Suprapubic skin (tissue), 4 donors: ENCODE measurements at regions not wholly inside any gene's neighbourhood (a gene's known extent, or its start where the extent isn't known, plus 50 kb on each side); places are given as distances from the start of the nearest gene placed in this dataset.

Experiments
- CTCF ChIP-seq, 2 donors: fragments of 200-600 bp in 1 of 2; fragments of 450-650 bp in 1 of 2; sonication (generic) in 1 of 2; IDR thresholded peaks; one replicate each; pipeline ENCODE4 v1.5.1; 2016 to 2019; ENCODE audit warnings: antibody characterized with exemption in 2 of 2, mild to moderate bottlenecking in 1 of 2, moderate library complexity in 1 of 2
- EP300 ChIP-seq: sonication (generic); formaldehyde crosslinking; IDR thresholded peaks from one replicate; pipeline ENCODE4 v1.6.1; 2017; ENCODE audit warnings: antibody characterized with exemption
- POLR2A ChIP-seq, 2 donors: fragments of 450-650 bp; IDR thresholded peaks; one replicate each; pipeline ENCODE4 v1.6.1; 2017; ENCODE audit warnings: antibody characterized with exemption in 2 of 2, mild to moderate bottlenecking in 2 of 2, moderate library complexity in 2 of 2
- POLR2AphosphoS5 ChIP-seq, 3 donors: sonication (generic); formaldehyde crosslinking; IDR thresholded peaks; one replicate each; pipeline ENCODE4 v1.6.1; 2017; ENCODE audit warnings: antibody characterized with exemption in 3 of 3

GRCh38 chr4:36854554-36854953 lies 390.0 kb upstream of the NWD2 start:
- TF ChIP-seq EP300, result no peak
- no peak for TF ChIP-seq CTCF (IDR thresholded peaks at IDR 0.05)
- no peak for TF ChIP-seq POLR2A (IDR thresholded peaks at IDR 0.05)
- TF ChIP-seq POLR2AphosphoS5 (IDR thresholded peaks at IDR 0.05), result no peak
